IMR-90 (cell line): ENCODE measurements at regions not wholly inside any gene's neighbourhood (a gene's known extent, or its start where the extent isn't known, plus 50 kb on each side); places are given as distances from the start of the nearest gene placed in this dataset.

ENCODE experiments used
- ATAC-seq: fragments of 200-7000 bp; cut with Tn5 transposase; 2 replicates; pipeline ENCODE4 v1.9.1; 2020; ENCODE audit warnings: low read depth, mild to moderate bottlenecking, moderate library complexity
- BruUV-seq: library from RNA; stranded (reverse); fragments of 400-500 nt; replicated peaks from 2 replicates; lab custom pipeline; 2021; lab: Mats Ljungman, UMichigan
- CTCF ChIA-PET: fragments of 300-600 bp; formaldehyde crosslinking; extraction: SDS; loops from one replicate; lab custom pipeline; 2021; ENCODE audit warnings: antibody characterized with exemption; lab: Yijun Ruan, JAX
- POLR2A ChIA-PET: fragments of 300-600 bp; sonication (Branson Sonifier 250); formaldehyde crosslinking; loops from one replicate; lab custom pipeline; 2022; ENCODE audit warnings: antibody characterized with exemption; ENCODE audit not compliant: unreplicated experiment; lab: Charles Lee
- DNase-seq: peaks from one replicate; pipeline ENCODE4 v3.0.0; 2013
- H2AFZ ChIP-seq: replicated peaks from 2 replicates; pipeline ENCODE3; 2013; ENCODE audit warnings: low read length, mild to moderate bottlenecking; ENCODE audit not compliant: poor library complexity
- H2AK5ac ChIP-seq: 2 replicates; pipeline ENCODE4 v1.6.1; 2013; ENCODE audit warnings: low read depth, low read length, inconsistent platforms
- H2AK9ac ChIP-seq: replicated peaks from 2 replicates; pipeline ENCODE3; 2013; ENCODE audit warnings: mild to moderate bottlenecking, low read depth, low read length, moderate library complexity; ENCODE audit not compliant: poor library complexity
- H2BK120ac ChIP-seq: 2 replicates; pipeline ENCODE4 v1.6.1; 2013; ENCODE audit warnings: low read depth, low read length, inconsistent platforms
- H2BK15ac ChIP-seq: 3 replicates; pipeline ENCODE4 v1.6.1; 2013; ENCODE audit warnings: low read depth, low read length, inconsistent platforms
- H2BK20ac ChIP-seq: 2 replicates; pipeline ENCODE4 v1.6.1; 2013; ENCODE audit warnings: low read depth, mild to moderate bottlenecking, inconsistent platforms, low read length, moderate library complexity
- H2BK5ac ChIP-seq: 2 replicates; pipeline ENCODE4 v1.6.1; 2013; ENCODE audit warnings: mild to moderate bottlenecking, low read depth, low read length, inconsistent platforms; ENCODE audit not compliant: poor library complexity, severe bottlenecking
- H3K14ac ChIP-seq: replicated peaks from 2 replicates; pipeline ENCODE4 v1.6.1; 2013; ENCODE audit warnings: low read depth, low read length, inconsistent platforms
- H3K18ac ChIP-seq: 2 replicates; pipeline ENCODE4 v1.6.1; 2013; ENCODE audit warnings: low read depth, low read length, control low read depth
- H3K23ac ChIP-seq: 2 replicates; pipeline ENCODE4 v1.6.1; 2013; ENCODE audit warnings: low read depth, low read length, inconsistent platforms
- H3K27ac ChIP-seq: 2 replicates; pipeline ENCODE4 v1.5.1; 2013; ENCODE audit warnings: mild to moderate bottlenecking, control low read depth, low read length; ENCODE audit not compliant: insufficient read depth
- H3K27me3 ChIP-seq: 2 replicates; pipeline ENCODE4 v1.6.1; 2013; ENCODE audit warnings: low read length; ENCODE audit not compliant: control insufficient read depth, insufficient read depth
- H3K36me3 ChIP-seq: 2 replicates; pipeline ENCODE4 v1.6.1; 2013; ENCODE audit warnings: low read length, mixed read lengths; ENCODE audit not compliant: control insufficient read depth, insufficient read depth
- H3K4ac ChIP-seq: 2 replicates; pipeline ENCODE4 v1.6.1; 2013; ENCODE audit warnings: low read depth, low read length, inconsistent platforms
- H3K4me1 ChIP-seq: 2 replicates; pipeline ENCODE4 v1.6.1; 2013; ENCODE audit warnings: low read length, mixed read lengths; ENCODE audit not compliant: control insufficient read depth, insufficient read depth
- H3K4me2 ChIP-seq: 2 replicates; pipeline ENCODE4 v1.6.1; 2013; ENCODE audit warnings: low read depth, mild to moderate bottlenecking, control low read depth, low read length, moderate library complexity
- H3K4me3 ChIP-seq: 2 replicates; pipeline ENCODE4 v1.5.1; 2013; ENCODE audit warnings: low read depth, mild to moderate bottlenecking, control low read depth, low read length, moderate library complexity; ENCODE audit not compliant: insufficient read depth
- H3K56ac ChIP-seq: 2 replicates; pipeline ENCODE4 v1.6.1; 2013; ENCODE audit warnings: low read length, inconsistent platforms; ENCODE audit not compliant: insufficient read depth; ENCODE audit errors: extremely low read depth
- H3K79me1 ChIP-seq, 2 experiments: 2 replicates each; pipeline ENCODE4 v1.6.1; 2013; ENCODE audit warnings: low read length in 2 of 2, inconsistent platforms in 1 of 2, low read depth in 1 of 2
- H3K9ac ChIP-seq: 2 replicates; pipeline ENCODE4 v1.6.1; 2013; ENCODE audit warnings: low read depth, low read length, control low read depth
- H3K9me1 ChIP-seq: 2 replicates; pipeline ENCODE4 v1.6.1; 2013; ENCODE audit warnings: low read length, inconsistent platforms; ENCODE audit not compliant: insufficient read depth
- H3K9me3 ChIP-seq: 2 replicates; pipeline ENCODE4 v1.6.1; 2013; ENCODE audit warnings: low read length; ENCODE audit not compliant: control insufficient read depth, insufficient read depth
- H4K20me1 ChIP-seq: 2 replicates; pipeline ENCODE4 v1.6.1; 2013; ENCODE audit warnings: low read length, inconsistent platforms; ENCODE audit not compliant: insufficient read depth
- H4K5ac ChIP-seq: 2 replicates; pipeline ENCODE4 v1.6.1; 2013; ENCODE audit warnings: mild to moderate bottlenecking, low read depth, low read length, control low read depth
- H4K8ac ChIP-seq, 2 experiments: 2 replicates each; pipeline ENCODE4 v1.6.1; 2013; ENCODE audit warnings: low read depth in 2 of 2, low read length in 2 of 2, control low read depth in 1 of 2, inconsistent platforms in 1 of 2
- H4K91ac ChIP-seq: 2 replicates; pipeline ENCODE4 v1.6.1; 2013; ENCODE audit warnings: low read depth, low read length, inconsistent platforms; ENCODE audit not compliant: insufficient read depth
- BHLHE40 ChIP-seq: fragments of 150-350 bp; IDR thresholded peaks from 2 replicates; pipeline ENCODE4 v1.6.1; 2016; ENCODE audit warnings: mild to moderate bottlenecking, low read depth, low read length
- CEBPB ChIP-seq: IDR thresholded peaks from 2 replicates; pipeline ENCODE4 v1.6.1; 2012; ENCODE audit warnings: low read depth, low read length, improper control_type of control experiment
- CHD1 ChIP-seq: IDR thresholded peaks from 2 replicates; pipeline ENCODE4 v1.6.1; 2012; ENCODE audit warnings: low read depth, low read length, improper control_type of control experiment
- CTCF ChIP-seq: conservative IDR thresholded peaks from 2 replicates; pipeline ENCODE4 v1.5.1; 2012; ENCODE audit warnings: mild to moderate bottlenecking, low read depth, low read length, improper control_type of control experiment
- ELK1 ChIP-seq: fragments of 150-350 bp; IDR thresholded peaks from 2 replicates; pipeline ENCODE4 v1.6.1; 2016; ENCODE audit warnings: low read depth, mild to moderate bottlenecking, low read length, moderate library complexity, borderline replicate concordance
- FOS ChIP-seq: fragments of 150-350 bp; IDR thresholded peaks from 2 replicates; pipeline ENCODE4 v1.6.1; 2016; ENCODE audit warnings: low read depth, low read length
- MAFK ChIP-seq: IDR thresholded peaks from 2 replicates; pipeline ENCODE4 v1.6.1; 2012; ENCODE audit warnings: low read depth, low read length, improper control_type of control experiment
- MAZ ChIP-seq: IDR thresholded peaks from 2 replicates; pipeline ENCODE4 v1.6.1; 2012; ENCODE audit warnings: low read depth, mild to moderate bottlenecking, low read length, improper control_type of control experiment, moderate library complexity, borderline replicate concordance
- MXI1 ChIP-seq: IDR thresholded peaks from 2 replicates; pipeline ENCODE4 v1.6.1; 2012; ENCODE audit warnings: low read depth, mild to moderate bottlenecking, low read length, moderate library complexity, borderline replicate concordance
- NFE2L2 ChIP-seq: fragments of 150-350 bp; IDR thresholded peaks from 2 replicates; pipeline ENCODE4 v1.6.1; 2016; ENCODE audit warnings: low read depth, mild to moderate bottlenecking, low read length
- POLR2A ChIP-seq: IDR thresholded peaks from 2 replicates; pipeline ENCODE4 v1.6.1; 2012; ENCODE audit warnings: mild to moderate bottlenecking, low read depth, low read length
- RAD21 ChIP-seq: IDR thresholded peaks from 2 replicates; pipeline ENCODE4 v1.6.1; 2012; ENCODE audit warnings: low read length, improper control_type of control experiment
- RCOR1 ChIP-seq: IDR thresholded peaks from 2 replicates; pipeline ENCODE4 v1.6.1; 2012; ENCODE audit warnings: mild to moderate bottlenecking, low read length, improper control_type of control experiment; ENCODE audit not compliant: insufficient replicate concordance
- RFX5 ChIP-seq: IDR thresholded peaks from 2 replicates; pipeline ENCODE4 v1.8.0; 2012; ENCODE audit warnings: low read depth, mild to moderate bottlenecking, low read length, moderate library complexity
- SMC3 ChIP-seq: fragments of 150-350 bp; IDR thresholded peaks from 2 replicates; pipeline ENCODE4 v1.6.1; 2016; ENCODE audit warnings: low read depth, mild to moderate bottlenecking, antibody characterized with exemption, low read length, moderate library complexity
- USF2 ChIP-seq: fragments of 150-350 bp; IDR thresholded peaks from 2 replicates; pipeline ENCODE4 v1.6.1; 2017; ENCODE audit warnings: mild to moderate bottlenecking, antibody characterized with exemption, low read length, low read depth
- WGBS, 2 experiments: methylation state at CpG; one replicate each; pipeline versions ENCODE4 v1.1.5 to v1.1.7; 2013; ENCODE audit warnings: missing lambda C conversion rate in 2 of 2; ENCODE audit not compliant: insufficient read length in 1 of 2; ENCODE audit errors: extremely low coverage in 2 of 2; 5-methylcytosine and 5-hydroxymethylcytosine counted together
- dilution Hi-C: fragments of 300-500 bp; cut with HindIII; formaldehyde crosslinking; loops from one replicate; pipeline ENCODE4 v1.14.3; 2018; ENCODE audit warnings: low sequenced_read_pairs; ENCODE audit not compliant: unreplicated experiment
- in situ Hi-C: fragments of 300-500 bp; cut with MboI; formaldehyde crosslinking; loops from 3 replicates; pipeline ENCODE4 v1.14.3; 2019; ENCODE audit warnings: low sequenced_read_pairs, inconsistent platforms, mixed read lengths
- intact Hi-C: fragments of 100-400 bp; cut with micrococcal nuclease; formaldehyde crosslinking; loops from 2 replicates; pipeline ENCODE4 v1.10.0; 2022

- dilution Hi-C loops (no loop called here), intact Hi-C loops (no loop called here), in situ Hi-C loops (no loop called here)
- Histone ChIP-seq H4K91ac (no peak overlapping the region), H2AK9ac (no peak overlapping the region), H4K5ac (no peak overlapping the region), H3K4ac (no peak overlapping the region), H3K14ac (no peak overlapping the region), H2BK20ac (no peak overlapping the region), H3K23ac (no peak overlapping the region), H2BK15ac (no peak overlapping the region), H2AK5ac (no peak overlapping the region), H2BK5ac (no peak overlapping the region), H3K27me3 (no peaks in the 10 kb centered on the region), H4K20me1 (no peaks in the 10 kb centered on the region), H3K27ac (no peak overlapping the region), H3K9me1 (no peaks in the 10 kb centered on the region), H3K18ac (no peak overlapping the region), H2BK120ac (no peak overlapping the region), H3K9me3 (peaks cover 20% of the 10 kb centered on the region), H3K4me3 (no peak overlapping the region), H3K56ac (no peak overlapping the region), H3K4me2 (no peak overlapping the region), H3K9ac (no peak overlapping the region), H3K36me3 (no peaks in the 10 kb centered on the region), H2AFZ (no peak overlapping the region), H4K8ac (no peak overlapping the region), H3K79me1 (no peaks in the 10 kb centered on the region), H3K4me1 (no peaks in the 10 kb centered on the region)
- CTCF ChIA-PET = no interaction called here
- POLR2A ChIA-PET = no interaction called here
- DNase-seq (no peak), ATAC-seq (no peak)
- no CpG with 5 or more reads among the region's 2 CpGs for WGBS, 2 experiments
- TF ChIP-seq RFX5 (no peak), RCOR1 (no peak), MAFK (no peak), MAZ (no peak), SMC3 (no peak), NFE2L2 (no peak), POLR2A (no peak), USF2 (no peak), CTCF (no peak), ELK1 (no peak), CEBPB (no peak), MXI1 (no peak), CHD1 (no peak), FOS (no peak), BHLHE40 (no peak), RAD21 (no peak)
- no TSS peak for BruUV-seq
Measured at GRCh38 chrX:142060191-142060590, 144.9 kb downstream of the MAGEC2 start.
